ENCODE measurements at regions not wholly inside any gene's neighbourhood (a gene's known extent, or its start where the extent isn't known, plus 50 kb on each side); places are given as distances from the start of the nearest gene placed in this dataset.

DNA sequence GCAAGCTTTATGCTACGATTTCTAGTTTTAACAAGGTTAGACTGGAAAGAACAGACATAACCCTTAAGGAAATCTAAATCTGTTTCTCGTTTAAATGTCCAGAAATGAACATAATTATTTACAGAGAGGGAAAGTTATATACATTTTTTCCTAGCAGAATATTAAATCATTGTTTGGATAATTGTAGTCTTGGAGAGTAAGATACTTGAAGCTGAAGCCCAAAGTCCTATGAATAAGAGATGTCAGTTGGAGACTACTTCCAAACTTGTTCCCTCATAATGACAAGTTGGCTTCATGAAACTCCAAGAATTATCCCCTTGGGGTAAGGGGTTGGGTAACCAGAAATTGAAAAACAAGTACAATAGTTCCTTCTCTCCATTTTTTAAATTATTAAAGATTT is 911.1 kb upstream of the MAN1A1 start:
- no peak overlapping the region for H3K4me3 ChIP-seq (replicated peaks; ENCODE audit: low read depth, low read length)
- no peak for DNase-seq (ENCODE audit: low read depth)
- TF ChIP-seq, protein P1, sequence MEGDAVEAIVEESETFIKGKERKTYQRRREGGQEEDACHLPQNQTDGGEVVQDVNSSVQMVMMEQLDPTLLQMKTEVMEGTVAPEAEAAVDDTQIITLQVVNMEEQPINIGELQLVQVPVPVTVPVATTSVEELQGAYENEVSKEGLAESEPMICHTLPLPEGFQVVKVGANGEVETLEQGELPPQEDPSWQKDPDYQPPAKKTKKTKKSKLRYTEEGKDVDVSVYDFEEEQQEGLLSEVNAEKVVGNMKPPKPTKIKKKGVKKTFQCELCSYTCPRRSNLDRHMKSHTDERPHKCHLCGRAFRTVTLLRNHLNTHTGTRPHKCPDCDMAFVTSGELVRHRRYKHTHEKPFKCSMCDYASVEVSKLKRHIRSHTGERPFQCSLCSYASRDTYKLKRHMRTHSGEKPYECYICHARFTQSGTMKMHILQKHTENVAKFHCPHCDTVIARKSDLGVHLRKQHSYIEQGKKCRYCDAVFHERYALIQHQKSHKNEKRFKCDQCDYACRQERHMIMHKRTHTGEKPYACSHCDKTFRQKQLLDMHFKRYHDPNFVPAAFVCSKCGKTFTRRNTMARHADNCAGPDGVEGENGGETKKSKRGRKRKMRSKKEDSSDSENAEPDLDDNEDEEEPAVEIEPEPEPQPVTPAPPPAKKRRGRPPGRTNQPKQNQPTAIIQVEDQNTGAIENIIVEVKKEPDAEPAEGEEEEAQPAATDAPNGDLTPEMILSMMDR (IDR thresholded peaks at IDR 0.05; ENCODE audit: low read length, missing control alignments): no peak

GRCh38 chr6:120254651-120255050 is 905.1 kb upstream of the MAN1A1 start:
- no peak overlapping the region for H3K4me3 ChIP-seq (replicated peaks; ENCODE audit: low read depth, low read length)
- TF ChIP-seq, protein P1 (IDR thresholded peaks at IDR 0.05; ENCODE audit: low read length, missing control alignments): no peak
- DNase-seq (ENCODE audit: low read depth): no peak

- TF ChIP-seq, protein P1 (IDR thresholded peaks at IDR 0.05; ENCODE audit: low read length, missing control alignments): no peak
- no peak for DNase-seq (ENCODE audit: low read depth)
- H3K4me3 ChIP-seq (replicated peaks; ENCODE audit: low read depth, low read length): no peak overlapping the region
Observed at GRCh38 chr6:120248451-120248850, 898.9 kb upstream of the MAN1A1 start.

DNA sequence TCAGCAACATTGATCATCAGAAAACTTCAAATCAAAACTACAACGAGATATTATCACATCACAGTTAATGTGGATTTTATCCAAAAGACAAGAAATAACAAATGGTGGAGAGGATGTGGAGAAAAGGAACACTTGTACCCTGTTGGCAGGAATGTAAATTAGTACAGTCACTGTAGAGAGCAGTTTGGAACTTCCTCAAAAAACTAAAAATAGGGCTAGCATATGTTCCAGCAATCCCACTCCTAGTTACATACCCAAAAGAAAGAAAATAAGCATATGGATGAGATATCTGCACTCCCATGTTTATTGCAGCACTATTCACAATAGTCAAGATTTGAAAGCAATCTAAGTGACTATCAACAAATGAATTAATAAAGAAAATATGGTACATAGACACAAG is 887.7 kb upstream of the MAN1A1 start:
- no peak overlapping the region for H3K4me3 ChIP-seq (replicated peaks; ENCODE audit: low read depth, low read length)
- no peak for DNase-seq (ENCODE audit: low read depth)
- TF ChIP-seq, protein P1 (IDR thresholded peaks at IDR 0.05; ENCODE audit: low read length, missing control alignments): no peak

GRCh38 chr6:120230008-120230407 is 880.4 kb upstream of the MAN1A1 start:
- DNase-seq (ENCODE audit: low read depth): no peak
- no peak overlapping the region for H3K4me3 ChIP-seq (replicated peaks; ENCODE audit: low read depth, low read length)
- TF ChIP-seq, protein P1 (IDR thresholded peaks at IDR 0.05; ENCODE audit: low read length, missing control alignments): no peak

GRCh38 chr6:120228297-120228696 is 878.7 kb upstream of the MAN1A1 start:
- DNase-seq (ENCODE audit: low read depth): no peak
- H3K4me3 ChIP-seq (replicated peaks; ENCODE audit: low read depth, low read length): no peak overlapping the region
- TF ChIP-seq, protein P1 (IDR thresholded peaks at IDR 0.05; ENCODE audit: low read length, missing control alignments): no peak

GRCh38 chr6:120219339-120219738 is 869.8 kb upstream of the MAN1A1 start:
- TF ChIP-seq, protein P1 (IDR thresholded peaks at IDR 0.05; ENCODE audit: low read length, missing control alignments): no peak
- DNase-seq (ENCODE audit: low read depth): no peak
- H3K4me3 ChIP-seq (replicated peaks; ENCODE audit: low read depth, low read length): no peak overlapping the region

Data from fibroblast of pulmonary artery (primary cell).